22Rv1 (cell line): ENCODE measurements at regions not wholly inside any gene's neighbourhood (a gene's known extent, or its start where the extent isn't known, plus 50 kb on each side); places are given as distances from the start of the nearest gene placed in this dataset.

ENCODE experiments used
- CTCF ChIP-seq: fragments of 450-650 bp; IDR thresholded peaks from 2 replicates; pipeline ENCODE4 v1.5.1; 2017; ENCODE audit warnings: mild to moderate bottlenecking
- ZFX ChIP-seq: fragments of 450-650 bp; IDR thresholded peaks from 2 replicates; pipeline ENCODE4 v1.6.1; 2017; ENCODE audit warnings: antibody characterized with exemption, borderline replicate concordance

GRCh38 chr10:8269976-8270375 lies 215.5 kb downstream of the GATA3 start:
- TF ChIP-seq CTCF (no peak), ZFX (no peak)
